Keratinocyte (primary cell): ENCODE measurements at regions not wholly inside any gene's neighbourhood (a gene's known extent, or its start where the extent isn't known, plus 50 kb on each side); places are given as distances from the start of the nearest gene placed in this dataset.

Source experiments
- CTCF ChIP-seq, 3 experiments: IDR thresholded peaks in 1 of 3; conservative IDR thresholded peaks in 1 of 3; optimal IDR thresholded peaks in 1 of 3; 2 replicates in 2 of 3; 3 replicates in 1 of 3; pipeline versions ENCODE3 to v1.5.1; 2011; ENCODE audit warnings: low read length in 3 of 3, mild to moderate bottlenecking in 3 of 3, moderate library complexity in 2 of 3, control low read depth in 1 of 3, inconsistent platforms in 1 of 3; ENCODE audit not compliant: insufficient read depth in 2 of 3; ENCODE audit errors: extremely low read depth in 1 of 3
- EZH2 ChIP-seq: IDR thresholded peaks from one replicate; pipeline ENCODE4 v1.6.1; 2012; ENCODE audit warnings: inconsistent platforms, mild to moderate bottlenecking, low read length, moderate library complexity

GRCh38 chr4:106496061-106496460 is 127.5 kb upstream of the GIMD1 start:
- TF ChIP-seq CTCF (optimal IDR thresholded peaks at IDR 0.05 in 1 of 3, IDR thresholded peaks at IDR 0.05 in 1 of 3, conservative IDR thresholded peaks at IDR 0.05 in 1 of 3; ENCODE audit: extremely low read depth in 1 of 3, insufficient read depth in 2 of 3, low read length in 3 of 3), result no peak
- no peak for TF ChIP-seq EZH2
